Cerebellar cortex (tissue), 1 donor: ENCODE measurements at regions not wholly inside any gene's neighbourhood (a gene's known extent, or its start where the extent isn't known, plus 50 kb on each side); places are given as distances from the start of the nearest gene placed in this dataset.
"Not testable (repeated sequence)": the region's sequence is repeated elsewhere in the genome, so short reads cannot be mapped to it uniquely, and the experiment has no call there.

ENCODE experiments used
- DNase-seq: peaks from one replicate; pipeline ENCODE4 v3.0.0-alpha.2; 2015; ENCODE audit warnings: low spot score

DNA sequence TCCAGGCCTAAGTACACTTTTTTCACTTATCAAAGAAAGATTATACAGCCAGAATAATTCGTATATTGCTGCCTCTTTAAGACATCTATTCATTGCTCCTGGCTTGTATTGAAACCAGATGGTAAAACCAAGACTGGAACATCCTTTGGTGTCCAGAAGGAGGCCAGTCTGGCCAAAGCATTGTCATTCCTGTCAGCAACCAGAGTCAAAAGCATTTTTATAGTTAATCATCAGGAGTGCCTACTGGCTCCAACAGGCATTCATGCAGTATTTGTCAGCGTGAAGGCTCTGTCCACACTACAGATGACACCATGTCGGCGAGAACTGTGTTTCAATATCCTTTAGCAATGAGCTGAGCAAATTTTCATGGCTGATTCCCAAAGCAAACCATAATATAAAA lies 118.0 kb upstream of the G2E3 start:
- DNase-seq, result peak; percentile 25

DNA sequence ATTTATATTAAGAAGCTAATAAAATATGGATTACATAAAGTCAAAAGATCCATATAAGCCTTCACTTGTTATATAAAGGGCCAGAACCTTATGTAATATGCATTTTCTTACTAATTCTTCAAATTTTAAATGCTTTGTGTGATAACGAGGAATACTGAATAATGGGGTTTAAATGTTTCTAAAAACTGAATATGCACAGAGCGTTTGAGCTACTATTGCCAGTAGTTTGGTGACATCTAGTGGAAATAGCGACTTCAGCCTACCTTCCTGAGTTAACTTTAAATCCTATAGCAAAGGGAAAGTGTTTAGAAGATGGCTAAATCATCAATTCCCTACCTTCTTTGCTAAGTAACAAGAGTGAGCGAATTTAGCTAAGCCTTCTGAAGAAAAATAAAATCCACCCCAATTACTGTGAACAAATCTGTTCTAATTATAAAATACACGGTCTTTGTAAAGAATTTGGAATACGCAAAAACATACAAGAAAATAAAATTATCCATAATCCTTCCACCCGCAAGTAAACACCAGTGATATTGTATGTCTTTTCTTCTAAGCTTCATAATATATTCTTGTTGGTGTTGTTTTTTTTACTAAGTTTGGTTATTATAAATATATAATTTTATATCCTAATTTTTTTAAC lies 115.5 kb upstream of the G2E3 start:
- DNase-seq, result peak; percentile 23

DNA sequence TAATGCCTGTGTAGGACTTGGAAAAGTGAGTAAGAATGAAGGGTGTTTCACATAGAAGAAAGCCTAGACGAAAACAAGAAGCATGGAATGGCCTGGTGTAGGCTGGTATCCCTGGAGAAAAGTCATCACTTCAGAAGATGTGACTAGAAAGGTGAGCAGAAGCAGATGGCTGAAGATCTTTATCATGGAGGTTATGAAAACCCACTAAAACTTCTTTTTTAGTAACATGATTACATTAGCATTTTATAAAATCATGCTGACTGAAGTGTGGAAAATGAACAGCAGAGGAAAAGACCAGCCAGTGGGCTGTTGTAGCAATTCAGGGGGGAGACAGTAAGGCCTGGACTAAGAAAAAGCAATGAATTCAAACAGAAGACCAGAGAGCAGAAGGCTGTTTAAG lies 114.5 kb upstream of the G2E3 start:
- no peak for DNase-seq

GRCh38 chr14:30445011-30445793 lies 113.8 kb upstream of the G2E3 start:
- DNase-seq, result no peak

- DNase-seq, result no peak
Measured at GRCh38 chr14:30445852-30446251, 113.1 kb upstream of the G2E3 start.

DNA sequence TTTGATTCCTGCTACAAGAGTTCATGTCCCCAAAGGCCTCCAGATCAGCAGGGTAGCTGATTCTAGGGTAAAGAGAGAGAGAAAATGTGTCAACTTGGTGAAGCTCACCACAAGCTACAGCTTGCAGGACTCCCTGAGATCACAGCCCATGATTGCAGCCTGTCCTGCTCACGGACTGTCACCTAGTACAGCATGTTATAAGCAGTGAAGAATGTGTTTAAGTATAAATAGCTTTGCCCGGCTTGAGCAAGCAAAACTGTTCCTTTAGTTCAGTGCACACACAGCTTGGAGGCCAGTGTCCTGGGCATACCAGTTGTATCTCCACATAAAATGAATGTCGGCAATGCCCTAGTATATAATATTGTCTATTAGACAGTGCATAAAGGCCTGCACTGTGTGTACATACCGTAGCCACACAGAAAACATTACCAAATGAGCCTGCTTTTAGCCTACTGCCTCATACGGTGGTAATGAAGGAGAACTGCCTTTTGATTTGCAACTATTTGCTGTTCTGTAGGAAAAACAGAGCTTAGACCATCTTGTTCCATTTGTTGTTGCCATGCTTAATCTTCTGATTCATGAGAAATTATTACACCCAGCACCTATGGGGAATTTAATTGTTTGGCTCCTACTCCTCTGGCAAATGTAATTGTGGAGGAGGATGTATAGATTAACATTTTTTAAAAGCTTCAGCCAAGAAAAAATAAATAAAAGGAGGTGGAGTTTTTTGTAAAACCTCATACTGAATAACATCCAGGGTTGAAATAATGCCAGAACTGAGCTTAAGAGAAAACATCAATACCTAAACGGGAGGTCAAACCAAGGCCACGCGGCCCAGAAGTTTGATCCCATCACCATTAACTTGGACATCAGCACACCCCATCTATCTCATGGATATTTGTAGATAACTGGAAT lies 108.1 kb upstream of the G2E3 start:
- no peak for DNase-seq

- DNase-seq, result no peak
Measured at GRCh38 chr14:30456296-30456695, 102.7 kb upstream of the G2E3 start.

- DNase-seq, result no peak
Measured at GRCh38 chr14:30462358-30462757, 96.6 kb upstream of the G2E3 start.

DNA sequence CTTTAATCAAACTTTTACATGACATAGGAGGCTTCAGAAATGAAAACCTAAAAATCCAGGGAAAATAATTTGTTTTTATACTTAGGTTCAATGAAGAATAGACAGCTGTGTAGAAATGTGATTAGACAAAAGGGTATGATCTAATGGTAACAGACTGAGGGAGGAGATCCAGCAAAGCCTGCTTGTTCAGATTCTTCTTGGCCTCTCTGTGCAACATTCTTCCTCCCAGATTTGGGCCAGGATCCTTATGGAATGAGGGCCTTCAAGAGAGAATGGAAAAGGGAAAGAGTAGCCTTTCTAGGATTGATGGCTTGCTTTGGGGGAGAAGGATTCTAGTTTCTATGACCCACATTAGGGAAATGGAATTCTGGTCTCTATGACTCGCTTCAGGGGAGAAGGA lies 94.5 kb upstream of the G2E3 start:
- no peak for DNase-seq

DNA sequence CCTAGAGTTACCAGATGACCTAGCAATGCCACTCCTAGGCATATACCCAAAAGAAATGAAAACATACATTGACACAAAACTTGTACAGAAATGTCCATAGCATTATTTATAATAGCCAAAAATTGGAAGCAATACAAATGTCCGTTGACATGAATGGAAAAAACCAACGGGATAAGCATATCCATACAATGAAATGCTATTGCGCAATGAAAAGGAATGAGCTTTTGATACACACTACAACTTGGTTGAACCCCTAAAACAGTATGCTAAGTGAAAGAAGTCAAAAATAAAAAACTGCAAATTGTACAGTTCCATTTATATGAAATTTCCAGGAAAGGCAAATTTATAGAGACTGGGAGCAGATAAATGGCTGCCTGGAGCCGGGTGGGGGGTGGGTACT lies 90.6 kb upstream of the G2E3 start:
- no peak for DNase-seq

- DNase-seq, result no peak
Measured at GRCh38 chr14:30471980-30472379, 87.0 kb upstream of the G2E3 start.

DNA sequence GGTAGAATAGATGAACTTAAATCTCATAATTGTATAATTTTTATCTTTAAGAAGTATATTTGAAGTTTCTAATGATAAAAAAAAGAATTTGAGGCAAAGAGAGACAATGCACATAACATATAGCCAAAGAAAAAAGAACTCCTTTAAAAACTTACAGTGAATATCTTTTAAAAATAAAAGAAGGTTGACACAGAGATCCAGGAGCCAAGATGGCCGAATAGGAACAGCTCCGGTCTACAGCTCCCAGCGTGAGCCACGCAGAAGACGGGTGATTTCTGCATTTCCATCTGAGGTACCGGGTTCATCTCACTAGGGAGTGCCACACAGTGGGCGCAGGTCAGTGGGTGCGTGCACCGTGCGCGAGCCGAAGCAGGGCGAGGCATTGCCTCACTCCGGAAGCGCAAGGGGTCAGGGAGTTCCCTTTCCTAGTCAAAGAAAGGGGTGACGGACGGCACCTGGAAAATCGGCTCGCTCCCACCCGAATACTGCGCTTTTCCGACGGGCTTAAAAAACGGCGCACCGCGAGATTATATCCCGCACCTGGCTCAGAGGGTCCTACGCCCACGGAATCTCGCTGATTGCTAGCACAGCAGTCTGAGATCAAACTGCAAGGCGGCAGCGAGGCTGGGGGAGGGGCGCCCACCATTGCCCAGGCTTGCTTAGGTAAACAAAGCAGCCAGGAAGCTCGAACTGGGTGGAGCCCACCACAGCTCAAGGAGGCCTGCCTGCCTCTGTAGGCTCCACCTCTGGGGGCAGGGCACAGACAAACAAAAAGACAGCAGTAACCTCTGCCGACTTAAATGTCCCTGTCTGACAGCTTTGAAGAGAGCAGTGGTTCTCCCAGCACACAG lies 84.9 kb upstream of the G2E3 start:
- DNase-seq, result not testable (repeated sequence)

DNA sequence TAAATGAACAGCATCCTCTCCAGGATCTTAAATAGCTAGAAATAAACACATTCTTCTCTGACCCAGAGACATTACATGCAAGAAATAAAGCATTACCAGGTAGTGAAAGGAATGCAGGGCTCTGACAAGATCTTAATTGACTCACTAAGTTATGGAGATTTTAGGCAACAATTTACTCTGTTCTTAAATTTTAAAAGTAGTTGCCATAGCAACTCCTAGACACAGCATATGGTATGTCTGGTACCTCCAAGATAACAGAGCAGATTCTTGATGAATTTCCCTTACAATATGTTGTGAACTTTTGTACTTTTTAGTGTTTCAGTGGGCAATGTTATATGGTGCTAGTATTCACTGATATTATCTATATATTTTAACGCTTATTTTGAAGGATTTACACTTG lies 76.7 kb upstream of the G2E3 start:
- no peak for DNase-seq

GRCh38 chr14:30484201-30484600 lies 74.8 kb upstream of the G2E3 start:
- no peak for DNase-seq

- no peak for DNase-seq
Measured at GRCh38 chr14:30484976-30485375, 74.0 kb upstream of the G2E3 start.

- DNase-seq, result no peak
Measured at GRCh38 chr14:30496852-30497251, 62.1 kb upstream of the G2E3 start.

GRCh38 chr14:30499358-30499757 lies 59.6 kb upstream of the G2E3 start:
- no peak for DNase-seq

- DNase-seq, result no peak
Measured at GRCh38 chr14:30500222-30500621, 58.7 kb upstream of the G2E3 start.

DNA sequence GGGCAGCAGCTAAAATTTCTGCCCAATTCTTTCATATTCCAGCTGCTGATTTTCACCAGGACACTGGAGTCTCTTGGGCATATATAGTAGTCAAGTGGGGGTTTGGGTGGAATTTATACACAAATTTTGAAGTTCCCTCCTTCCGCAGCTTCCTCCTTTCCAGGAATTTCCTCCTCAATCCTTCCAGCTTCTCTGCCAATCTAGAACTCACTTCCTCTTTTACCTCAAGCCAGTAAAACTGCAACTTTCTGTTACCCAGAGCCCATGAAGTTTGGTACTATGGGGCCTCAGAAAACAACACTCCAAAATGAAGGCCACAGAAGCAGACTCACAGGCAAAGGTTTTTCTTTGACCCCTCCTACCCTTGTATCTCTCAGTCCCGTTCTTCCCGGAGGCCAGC lies 51.7 kb upstream of the G2E3 start:
- no peak for DNase-seq
